Peyer's patch (tissue), 4 donors: ENCODE measurements at regions not wholly inside any gene's neighbourhood (a gene's known extent, or its start where the extent isn't known, plus 50 kb on each side); places are given as distances from the start of the nearest gene placed in this dataset.

Experiments used
- CTCF ChIP-seq, 6 experiments: fragments of 450-650 bp in 4 of 6; fragments of 200-600 bp in 2 of 6; sonication (generic) in 1 of 6; IDR thresholded peaks; one replicate each; pipeline ENCODE4 v1.5.1; 2017 to 2019; ENCODE audit warnings: antibody characterized with exemption in 6 of 6, mild to moderate bottlenecking in 3 of 6, moderate library complexity in 1 of 6
- POLR2A ChIP-seq, 2 donors: fragments of 450-650 bp; IDR thresholded peaks; one replicate each; pipeline ENCODE4 v1.5.1; 2017; ENCODE audit warnings: antibody characterized with exemption in 2 of 2, mild to moderate bottlenecking in 2 of 2, moderate library complexity in 2 of 2

- TF ChIP-seq CTCF (IDR thresholded peaks at IDR 0.05): no peak
- no peak for TF ChIP-seq POLR2A (IDR thresholded peaks at IDR 0.05)
Observed at GRCh38 chr22:23511627-23512347, 68.3 kb downstream of the IGLL1 start.
